ENCODE measurements at regions not wholly inside any gene's neighbourhood (a gene's known extent, or its start where the extent isn't known, plus 50 kb on each side); places are given as distances from the start of the nearest gene placed in this dataset.
A peak's percentile ranks its signal among the peaks of the same experiment; 100 is the strongest.

- H3K79me2 ChIP-seq (replicated peaks; ENCODE audit: insufficient read depth), result no peaks in the 10 kb centered on the region
- no peak overlapping the region for H3K27ac ChIP-seq (ENCODE audit: low read depth)
- H3K4me3 ChIP-seq, result no peak overlapping the region
- Mint-ChIP-seq H3K27ac (no peak overlapping the region), H3K36me3 (ENCODE audit: low read depth) (no peaks in the 10 kb centered on the region), H3K4me3 (no peak overlapping the region), H3K4me1 (peaks cover 10% of the 10 kb centered on the region), H3K9me3 (no peaks in the 10 kb centered on the region; the same call in 2 of the 3 replicates), H3K27me3 (ENCODE audit: insufficient read depth, low read depth, poor library complexity) (peaks cover 3% of the 10 kb centered on the region)
- no peaks in the 10 kb centered on the region for H3K27me3 ChIP-seq (ENCODE audit: insufficient read depth)
- no peak for DNase-seq (ENCODE audit: low spot score)
- no peaks in the 10 kb centered on the region for H4K20me1 ChIP-seq (replicated peaks; ENCODE audit: insufficient read depth)
- no peaks in the 10 kb centered on the region for H3K36me3 ChIP-seq (ENCODE audit: insufficient read depth)
- H3K4me1 ChIP-seq (ENCODE audit: insufficient read depth), result peaks cover 16% of the 10 kb centered on the region
- ATAC-seq, result peak; percentile 54; the same call in 2 of the 3 replicates
- no peaks in the 10 kb centered on the region for H3F3A ChIP-seq (replicated peaks; ENCODE audit: low read depth)
- no peak overlapping the region for H3K4me2 ChIP-seq
- H2AFZ ChIP-seq, result peak overlapping the region; percentile 19; the same call in 1 of the 2 replicates
- no peaks in the 10 kb centered on the region for H3K9me2 ChIP-seq (ENCODE audit: insufficient read depth)
- TF ChIP-seq ZNF114 (CRISPR knock-in tag; IDR thresholded peaks at IDR 0.05) (no peak), CREB1 (CRISPR knock-in tag; IDR thresholded peaks at IDR 0.05; ENCODE audit: low read depth) (no peak), EZH2phosphoT487 (IDR thresholded peaks at IDR 0.05; ENCODE audit: unreplicated experiment) (no peak), NANOG (IDR thresholded peaks at IDR 0.05; ENCODE audit: borderline replicate concordance) (no peak), POLR2AphosphoS5 (IDR thresholded peaks at IDR 0.05; ENCODE audit: low read depth) (no peak), JUNB (IDR thresholded peaks at IDR 0.05; ENCODE audit: unreplicated experiment) (no peak), EZH2 (IDR thresholded peaks at IDR 0.05; ENCODE audit: low read depth, unreplicated experiment) (no peak), REST (IDR thresholded peaks at IDR 0.05; ENCODE audit: unreplicated experiment) (no peak), ZNF331 (CRISPR knock-in tag; IDR thresholded peaks at IDR 0.05; ENCODE audit: low read depth) (no peak), STAT1 (IDR thresholded peaks at IDR 0.05; ENCODE audit: unreplicated experiment) (no peak)
- TF ChIP-seq, protein P1, sequence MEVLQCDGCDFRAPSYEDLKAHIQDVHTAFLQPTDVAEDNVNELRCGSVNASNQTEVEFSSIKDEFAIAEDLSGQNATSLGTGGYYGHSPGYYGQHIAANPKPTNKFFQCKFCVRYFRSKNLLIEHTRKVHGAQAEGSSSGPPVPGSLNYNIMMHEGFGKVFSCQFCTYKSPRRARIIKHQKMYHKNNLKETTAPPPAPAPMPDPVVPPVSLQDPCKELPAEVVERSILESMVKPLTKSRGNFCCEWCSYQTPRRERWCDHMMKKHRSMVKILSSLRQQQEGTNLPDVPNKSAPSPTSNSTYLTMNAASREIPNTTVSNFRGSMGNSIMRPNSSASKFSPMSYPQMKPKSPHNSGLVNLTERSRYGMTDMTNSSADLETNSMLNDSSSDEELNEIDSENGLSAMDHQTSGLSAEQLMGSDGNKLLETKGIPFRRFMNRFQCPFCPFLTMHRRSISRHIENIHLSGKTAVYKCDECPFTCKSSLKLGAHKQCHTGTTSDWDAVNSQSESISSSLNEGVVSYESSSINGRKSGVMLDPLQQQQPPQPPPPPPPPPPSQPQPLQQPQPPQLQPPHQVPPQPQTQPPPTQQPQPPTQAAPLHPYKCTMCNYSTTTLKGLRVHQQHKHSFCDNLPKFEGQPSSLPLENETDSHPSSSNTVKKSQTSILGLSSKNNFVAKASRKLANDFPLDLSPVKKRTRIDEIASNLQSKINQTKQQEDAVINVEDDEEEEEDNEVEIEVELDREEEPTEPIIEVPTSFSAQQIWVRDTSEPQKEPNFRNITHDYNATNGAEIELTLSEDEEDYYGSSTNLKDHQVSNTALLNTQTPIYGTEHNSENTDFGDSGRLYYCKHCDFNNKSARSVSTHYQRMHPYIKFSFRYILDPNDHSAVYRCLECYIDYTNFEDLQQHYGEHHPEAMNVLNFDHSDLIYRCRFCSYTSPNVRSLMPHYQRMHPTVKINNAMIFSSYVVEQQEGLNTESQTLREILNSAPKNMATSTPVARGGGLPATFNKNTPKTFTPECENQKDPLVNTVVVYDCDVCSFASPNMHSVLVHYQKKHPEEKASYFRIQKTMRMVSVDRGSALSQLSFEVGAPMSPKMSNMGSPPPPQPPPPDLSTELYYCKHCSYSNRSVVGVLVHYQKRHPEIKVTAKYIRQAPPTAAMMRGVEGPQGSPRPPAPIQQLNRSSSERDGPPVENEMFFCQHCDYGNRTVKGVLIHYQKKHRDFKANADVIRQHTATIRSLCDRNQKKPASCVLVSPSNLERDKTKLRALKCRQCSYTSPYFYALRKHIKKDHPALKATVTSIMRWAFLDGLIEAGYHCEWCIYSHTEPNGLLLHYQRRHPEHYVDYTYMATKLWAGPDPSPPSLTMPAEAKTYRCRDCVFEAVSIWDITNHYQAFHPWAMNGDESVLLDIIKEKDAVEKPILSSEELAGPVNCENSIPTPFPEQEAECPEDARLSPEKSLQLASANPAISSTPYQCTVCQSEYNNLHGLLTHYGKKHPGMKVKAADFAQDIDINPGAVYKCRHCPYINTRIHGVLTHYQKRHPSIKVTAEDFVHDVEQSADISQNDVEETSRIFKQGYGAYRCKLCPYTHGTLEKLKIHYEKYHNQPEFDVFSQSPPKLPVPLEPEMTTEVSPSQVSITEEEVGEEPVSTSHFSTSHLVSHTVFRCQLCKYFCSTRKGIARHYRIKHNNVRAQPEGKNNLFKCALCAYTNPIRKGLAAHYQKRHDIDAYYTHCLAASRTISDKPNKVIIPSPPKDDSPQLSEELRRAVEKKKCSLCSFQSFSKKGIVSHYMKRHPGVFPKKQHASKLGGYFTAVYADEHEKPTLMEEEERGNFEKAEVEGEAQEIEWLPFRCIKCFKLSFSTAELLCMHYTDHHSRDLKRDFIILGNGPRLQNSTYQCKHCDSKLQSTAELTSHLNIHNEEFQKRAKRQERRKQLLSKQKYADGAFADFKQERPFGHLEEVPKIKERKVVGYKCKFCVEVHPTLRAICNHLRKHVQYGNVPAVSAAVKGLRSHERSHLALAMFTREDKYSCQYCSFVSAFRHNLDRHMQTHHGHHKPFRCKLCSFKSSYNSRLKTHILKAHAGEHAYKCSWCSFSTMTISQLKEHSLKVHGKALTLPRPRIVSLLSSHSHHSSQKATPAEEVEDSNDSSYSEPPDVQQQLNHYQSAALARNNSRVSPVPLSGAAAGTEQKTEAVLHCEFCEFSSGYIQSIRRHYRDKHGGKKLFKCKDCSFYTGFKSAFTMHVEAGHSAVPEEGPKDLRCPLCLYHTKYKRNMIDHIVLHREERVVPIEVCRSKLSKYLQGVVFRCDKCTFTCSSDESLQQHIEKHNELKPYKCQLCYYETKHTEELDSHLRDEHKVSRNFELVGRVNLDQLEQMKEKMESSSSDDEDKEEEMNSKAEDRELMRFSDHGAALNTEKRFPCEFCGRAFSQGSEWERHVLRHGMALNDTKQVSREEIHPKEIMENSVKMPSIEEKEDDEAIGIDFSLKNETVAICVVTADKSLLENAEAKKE (CRISPR knock-in tag; IDR thresholded peaks at IDR 0.05), result no peak
- TF ChIP-seq, protein P2, sequence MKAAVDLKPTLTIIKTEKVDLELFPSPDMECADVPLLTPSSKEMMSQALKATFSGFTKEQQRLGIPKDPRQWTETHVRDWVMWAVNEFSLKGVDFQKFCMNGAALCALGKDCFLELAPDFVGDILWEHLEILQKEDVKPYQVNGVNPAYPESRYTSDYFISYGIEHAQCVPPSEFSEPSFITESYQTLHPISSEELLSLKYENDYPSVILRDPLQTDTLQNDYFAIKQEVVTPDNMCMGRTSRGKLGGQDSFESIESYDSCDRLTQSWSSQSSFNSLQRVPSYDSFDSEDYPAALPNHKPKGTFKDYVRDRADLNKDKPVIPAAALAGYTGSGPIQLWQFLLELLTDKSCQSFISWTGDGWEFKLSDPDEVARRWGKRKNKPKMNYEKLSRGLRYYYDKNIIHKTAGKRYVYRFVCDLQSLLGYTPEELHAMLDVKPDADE (IDR thresholded peaks at IDR 0.05), result no peak
- TF ChIP-seq, protein P3, sequence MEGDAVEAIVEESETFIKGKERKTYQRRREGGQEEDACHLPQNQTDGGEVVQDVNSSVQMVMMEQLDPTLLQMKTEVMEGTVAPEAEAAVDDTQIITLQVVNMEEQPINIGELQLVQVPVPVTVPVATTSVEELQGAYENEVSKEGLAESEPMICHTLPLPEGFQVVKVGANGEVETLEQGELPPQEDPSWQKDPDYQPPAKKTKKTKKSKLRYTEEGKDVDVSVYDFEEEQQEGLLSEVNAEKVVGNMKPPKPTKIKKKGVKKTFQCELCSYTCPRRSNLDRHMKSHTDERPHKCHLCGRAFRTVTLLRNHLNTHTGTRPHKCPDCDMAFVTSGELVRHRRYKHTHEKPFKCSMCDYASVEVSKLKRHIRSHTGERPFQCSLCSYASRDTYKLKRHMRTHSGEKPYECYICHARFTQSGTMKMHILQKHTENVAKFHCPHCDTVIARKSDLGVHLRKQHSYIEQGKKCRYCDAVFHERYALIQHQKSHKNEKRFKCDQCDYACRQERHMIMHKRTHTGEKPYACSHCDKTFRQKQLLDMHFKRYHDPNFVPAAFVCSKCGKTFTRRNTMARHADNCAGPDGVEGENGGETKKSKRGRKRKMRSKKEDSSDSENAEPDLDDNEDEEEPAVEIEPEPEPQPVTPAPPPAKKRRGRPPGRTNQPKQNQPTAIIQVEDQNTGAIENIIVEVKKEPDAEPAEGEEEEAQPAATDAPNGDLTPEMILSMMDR (conservative IDR thresholded peaks at IDR 0.05; ENCODE audit: low read depth in 2 of 2), result no peak
These were observed 972.8 kb downstream of the ANKRD7 start for GRCh38 chr7:119197172-119197876.

All from GM23338 (cell line).